GM23338 (cell line): ENCODE measurements at regions not wholly inside any gene's neighbourhood (a gene's known extent, or its start where the extent isn't known, plus 50 kb on each side); places are given as distances from the start of the nearest gene placed in this dataset.

ENCODE experiments used
- ATAC-seq: fragments of 200-7000 bp; cut with Tn5 transposase; 3 replicates; pipeline ENCODE4 v1.9.1; 2020
- DNase-seq: peaks from one replicate; pipeline ENCODE4 v3.0.0-alpha.2; 2015; ENCODE audit warnings: low spot score
- H2AFZ ChIP-seq: fragments of 200-600 bp; sonication (generic); 2 replicates; pipeline ENCODE4 v1.8.0; 2016; ENCODE audit warnings: antibody characterized with exemption, mild to moderate bottlenecking, moderate library complexity
- H3F3A ChIP-seq: fragments of 200-600 bp; sonication (generic); replicated peaks from 2 replicates; pipeline ENCODE4 v1.8.0; 2017; ENCODE audit warnings: antibody characterized with exemption, mixed run types, low read depth
- H3K27ac ChIP-seq: fragments of 200-600 bp; sonication (generic); 2 replicates; pipeline ENCODE4 v1.6.1; 2016; ENCODE audit warnings: low read depth
- H3K27me3 ChIP-seq: fragments of 200-600 bp; sonication (generic); 2 replicates; pipeline ENCODE4 v1.8.0; 2016; ENCODE audit warnings: mild to moderate bottlenecking, mixed run types, moderate library complexity; ENCODE audit not compliant: insufficient read depth
- H3K36me3 ChIP-seq: fragments of 200-600 bp; sonication (generic); 2 replicates; pipeline ENCODE4 v1.8.0; 2016; ENCODE audit warnings: mild to moderate bottlenecking; ENCODE audit not compliant: insufficient read depth
- H3K4me1 ChIP-seq: fragments of 200-600 bp; sonication (generic); 2 replicates; pipeline ENCODE4 v1.8.0; 2016; ENCODE audit warnings: mild to moderate bottlenecking, moderate library complexity; ENCODE audit not compliant: insufficient read depth
- H3K4me2 ChIP-seq: fragments of 200-600 bp; sonication (generic); 2 replicates; pipeline ENCODE4 v1.7.1; 2017; ENCODE audit warnings: mixed run types
- H3K4me3 ChIP-seq: fragments of 200-600 bp; sonication (generic); 2 replicates; pipeline ENCODE4 v1.6.1; 2016; ENCODE audit warnings: mixed run types
- H3K79me2 ChIP-seq: fragments of 200-600 bp; sonication (generic); replicated peaks from 2 replicates; pipeline ENCODE4 v1.8.0; 2017; ENCODE audit warnings: mild to moderate bottlenecking; ENCODE audit not compliant: insufficient read depth
- H3K9me2 ChIP-seq: fragments of 200-600 bp; sonication (generic); 2 replicates; pipeline ENCODE4 v1.8.0; 2017; ENCODE audit not compliant: insufficient read depth
- H4K20me1 ChIP-seq: fragments of 200-600 bp; sonication (generic); replicated peaks from 2 replicates; pipeline ENCODE4 v1.8.0; 2017; ENCODE audit warnings: mild to moderate bottlenecking; ENCODE audit not compliant: insufficient read depth
- H3K27ac Mint-ChIP-seq: 2 replicates; pipeline ENCODE4 v1.8.0; 2020; ENCODE audit warnings: inconsistent platforms, mild to moderate bottlenecking, moderate library complexity, mixed read lengths
- H3K27me3 Mint-ChIP-seq: 3 replicates; pipeline ENCODE4 v1.8.0; 2022; ENCODE audit warnings: low read depth, mild to moderate bottlenecking, moderate library complexity, mixed read lengths, inconsistent platforms; ENCODE audit not compliant: insufficient read depth, poor library complexity
- H3K36me3 Mint-ChIP-seq: 3 replicates; pipeline ENCODE4 v1.8.0; 2021; ENCODE audit warnings: low read depth, mild to moderate bottlenecking, inconsistent platforms, moderate library complexity, mixed read lengths
- H3K4me1 Mint-ChIP-seq: 3 replicates; pipeline ENCODE4 v1.8.0; 2020; ENCODE audit warnings: mild to moderate bottlenecking, inconsistent platforms, mixed read lengths
- H3K4me3 Mint-ChIP-seq: 3 replicates; pipeline ENCODE4 v1.8.0; 2021; ENCODE audit warnings: moderate library complexity, mild to moderate bottlenecking, inconsistent platforms, mixed read lengths
- H3K9me3 Mint-ChIP-seq: 3 replicates; pipeline ENCODE4 v1.8.0; 2020; ENCODE audit warnings: moderate library complexity, mild to moderate bottlenecking, inconsistent platforms, mixed read lengths
- CREB1 ChIP-seq: fragments of 250-450 bp; sonication (Bioruptor Pico); IDR thresholded peaks from 2 replicates; pipeline ENCODE4 v1.5.0; 2020; ENCODE audit warnings: low read depth, mild to moderate bottlenecking, moderate library complexity
- EZH2 ChIP-seq: fragments of 200-600 bp; sonication (generic); IDR thresholded peaks from one replicate; pipeline ENCODE4 v1.8.0; 2017; ENCODE audit warnings: antibody characterized with exemption, mild to moderate bottlenecking, low read depth; ENCODE audit not compliant: unreplicated experiment
- JUNB ChIP-seq: IDR thresholded peaks from one replicate; pipeline ENCODE4 v1.6.1; 2016; ENCODE audit warnings: antibody characterized with exemption; ENCODE audit not compliant: unreplicated experiment
- NANOG ChIP-seq: IDR thresholded peaks from 2 replicates; pipeline ENCODE4 v1.6.1; 2016; ENCODE audit warnings: antibody characterized with exemption, borderline replicate concordance
- STAT1 ChIP-seq: IDR thresholded peaks from one replicate; pipeline ENCODE4 v1.6.1; 2016; ENCODE audit warnings: antibody characterized with exemption; ENCODE audit not compliant: unreplicated experiment
- ZNF331 ChIP-seq: fragments of 250-450 bp; sonication (Bioruptor Pico); IDR thresholded peaks from 2 replicates; pipeline ENCODE4 v1.5.0; 2020; ENCODE audit warnings: low read depth, mild to moderate bottlenecking, moderate library complexity
- TF ChIP-seq, protein P1 (sequence below): IDR thresholded peaks from one replicate; pipeline ENCODE4 v1.6.1; 2018; ENCODE audit warnings: antibody characterized with exemption; ENCODE audit not compliant: unreplicated experiment
- TF ChIP-seq, protein P2 (sequence below), 2 experiments: fragments of 200-600 bp in 1 of 2; sonication (generic) in 1 of 2; conservative IDR thresholded peaks; 2 replicates each; pipeline versions ENCODE4 v1.5.1 to v1.6.1; 2016 to 2017; ENCODE audit warnings: antibody characterized with exemption in 2 of 2, low read depth in 2 of 2, mild to moderate bottlenecking in 2 of 2, moderate library complexity in 1 of 2
- TF ChIP-seq, protein P3 (sequence below): IDR thresholded peaks from 2 replicates; pipeline ENCODE4 v1.6.1; 2016; ENCODE audit warnings: antibody characterized with exemption

DNA sequence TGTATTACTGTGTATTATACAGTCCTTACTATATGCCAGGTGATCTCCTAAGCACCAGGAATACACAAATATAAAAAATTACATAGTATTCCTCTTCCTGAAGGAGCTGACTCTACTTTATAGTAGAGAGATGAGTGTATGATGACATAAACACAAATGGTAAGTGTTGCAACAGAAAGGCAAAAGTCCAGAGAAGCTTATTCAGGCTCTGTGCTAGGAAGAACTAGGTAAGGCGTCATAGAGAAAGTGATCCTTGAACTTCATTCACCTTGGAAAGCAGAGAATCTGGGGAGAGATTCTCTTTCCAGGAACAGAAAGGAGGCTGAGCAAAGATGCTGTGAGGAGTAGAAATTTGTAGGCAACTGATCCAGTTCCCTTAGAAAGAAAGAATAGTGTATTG lies 115.0 kb upstream of the KCNIP4 start (continued):
- TF ChIP-seq, protein P1, sequence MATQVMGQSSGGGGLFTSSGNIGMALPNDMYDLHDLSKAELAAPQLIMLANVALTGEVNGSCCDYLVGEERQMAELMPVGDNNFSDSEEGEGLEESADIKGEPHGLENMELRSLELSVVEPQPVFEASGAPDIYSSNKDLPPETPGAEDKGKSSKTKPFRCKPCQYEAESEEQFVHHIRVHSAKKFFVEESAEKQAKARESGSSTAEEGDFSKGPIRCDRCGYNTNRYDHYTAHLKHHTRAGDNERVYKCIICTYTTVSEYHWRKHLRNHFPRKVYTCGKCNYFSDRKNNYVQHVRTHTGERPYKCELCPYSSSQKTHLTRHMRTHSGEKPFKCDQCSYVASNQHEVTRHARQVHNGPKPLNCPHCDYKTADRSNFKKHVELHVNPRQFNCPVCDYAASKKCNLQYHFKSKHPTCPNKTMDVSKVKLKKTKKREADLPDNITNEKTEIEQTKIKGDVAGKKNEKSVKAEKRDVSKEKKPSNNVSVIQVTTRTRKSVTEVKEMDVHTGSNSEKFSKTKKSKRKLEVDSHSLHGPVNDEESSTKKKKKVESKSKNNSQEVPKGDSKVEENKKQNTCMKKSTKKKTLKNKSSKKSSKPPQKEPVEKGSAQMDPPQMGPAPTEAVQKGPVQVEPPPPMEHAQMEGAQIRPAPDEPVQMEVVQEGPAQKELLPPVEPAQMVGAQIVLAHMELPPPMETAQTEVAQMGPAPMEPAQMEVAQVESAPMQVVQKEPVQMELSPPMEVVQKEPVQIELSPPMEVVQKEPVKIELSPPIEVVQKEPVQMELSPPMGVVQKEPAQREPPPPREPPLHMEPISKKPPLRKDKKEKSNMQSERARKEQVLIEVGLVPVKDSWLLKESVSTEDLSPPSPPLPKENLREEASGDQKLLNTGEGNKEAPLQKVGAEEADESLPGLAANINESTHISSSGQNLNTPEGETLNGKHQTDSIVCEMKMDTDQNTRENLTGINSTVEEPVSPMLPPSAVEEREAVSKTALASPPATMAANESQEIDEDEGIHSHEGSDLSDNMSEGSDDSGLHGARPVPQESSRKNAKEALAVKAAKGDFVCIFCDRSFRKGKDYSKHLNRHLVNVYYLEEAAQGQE = no peak
- TF ChIP-seq JUNB = no peak
- TF ChIP-seq, protein P2, sequence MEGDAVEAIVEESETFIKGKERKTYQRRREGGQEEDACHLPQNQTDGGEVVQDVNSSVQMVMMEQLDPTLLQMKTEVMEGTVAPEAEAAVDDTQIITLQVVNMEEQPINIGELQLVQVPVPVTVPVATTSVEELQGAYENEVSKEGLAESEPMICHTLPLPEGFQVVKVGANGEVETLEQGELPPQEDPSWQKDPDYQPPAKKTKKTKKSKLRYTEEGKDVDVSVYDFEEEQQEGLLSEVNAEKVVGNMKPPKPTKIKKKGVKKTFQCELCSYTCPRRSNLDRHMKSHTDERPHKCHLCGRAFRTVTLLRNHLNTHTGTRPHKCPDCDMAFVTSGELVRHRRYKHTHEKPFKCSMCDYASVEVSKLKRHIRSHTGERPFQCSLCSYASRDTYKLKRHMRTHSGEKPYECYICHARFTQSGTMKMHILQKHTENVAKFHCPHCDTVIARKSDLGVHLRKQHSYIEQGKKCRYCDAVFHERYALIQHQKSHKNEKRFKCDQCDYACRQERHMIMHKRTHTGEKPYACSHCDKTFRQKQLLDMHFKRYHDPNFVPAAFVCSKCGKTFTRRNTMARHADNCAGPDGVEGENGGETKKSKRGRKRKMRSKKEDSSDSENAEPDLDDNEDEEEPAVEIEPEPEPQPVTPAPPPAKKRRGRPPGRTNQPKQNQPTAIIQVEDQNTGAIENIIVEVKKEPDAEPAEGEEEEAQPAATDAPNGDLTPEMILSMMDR (conservative IDR thresholded peaks at IDR 0.05; ENCODE audit: low read depth in 2 of 2) = no peak

DNA sequence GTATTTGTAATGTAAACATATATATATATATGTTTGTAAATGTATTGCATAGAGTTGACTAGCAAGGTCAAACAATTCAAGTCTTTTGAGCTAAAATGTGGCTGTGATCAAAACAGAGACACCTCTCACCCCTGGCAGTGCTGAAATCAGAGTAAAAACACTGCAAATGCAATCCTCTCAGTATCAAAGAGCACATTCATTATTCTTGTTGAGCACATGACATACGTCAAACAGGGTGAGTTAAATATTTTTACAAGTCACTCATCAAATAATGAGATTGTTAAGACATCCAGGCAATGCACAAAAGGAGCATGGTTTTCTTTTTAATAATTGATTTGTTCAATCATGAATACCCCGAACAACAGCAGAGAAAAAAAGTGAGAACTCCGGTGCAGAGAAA lies 114.1 kb upstream of the KCNIP4 start:
- H3K27me3 Mint-ChIP-seq = no peaks in the 10 kb centered on the region
- H3K36me3 Mint-ChIP-seq = peaks cover 4% of the 10 kb centered on the region; the same call in 1 of the 3 replicates
- no peak for TF ChIP-seq EZH2
- TF ChIP-seq STAT1 = no peak
- no peak for TF ChIP-seq NANOG
- TF ChIP-seq CREB1 (CRISPR knock-in tag) = no peak
- Histone ChIP-seq H3F3A (no peaks in the 10 kb centered on the region), H3K4me1 (no peaks in the 10 kb centered on the region), H3K4me3 (no peak overlapping the region), H3K4me2 (no peak overlapping the region), H4K20me1 (no peaks in the 10 kb centered on the region), H3K9me2 (peaks cover 12% of the 10 kb centered on the region), H3K27ac (no peak overlapping the region), H3K36me3 (no peaks in the 10 kb centered on the region), H3K27me3 (no peaks in the 10 kb centered on the region), H2AFZ (no peak overlapping the region), H3K79me2 (no peaks in the 10 kb centered on the region)
- ATAC-seq (no peak), DNase-seq (no peak)
- H3K27ac Mint-ChIP-seq = no peak overlapping the region
- H3K9me3 Mint-ChIP-seq = peaks cover 3% of the 10 kb centered on the region; the same call in 1 of the 3 replicates
- no peak overlapping the region for H3K4me3 Mint-ChIP-seq
- H3K4me1 Mint-ChIP-seq = no peaks in the 10 kb centered on the region

DNA sequence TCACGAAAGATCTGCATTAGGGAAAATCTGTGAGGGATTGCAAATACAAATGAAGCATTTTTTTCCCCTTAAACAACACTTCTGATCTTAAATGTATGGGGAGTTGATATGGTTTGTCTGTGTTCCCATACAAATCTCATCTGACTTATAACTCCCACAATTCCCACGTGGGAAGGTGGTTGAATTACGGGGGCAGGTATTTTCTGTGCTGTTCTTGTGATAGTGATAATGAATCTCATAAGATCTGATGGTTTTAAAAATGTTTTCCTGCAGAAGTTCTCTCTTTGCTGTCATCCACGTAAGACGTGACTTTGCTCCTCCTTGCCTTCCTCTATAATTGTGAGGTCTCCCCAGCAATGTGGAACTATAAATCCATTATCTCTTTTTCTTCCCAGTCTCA lies 107.4 kb upstream of the KCNIP4 start:
- Histone ChIP-seq H3K79me2 (no peaks in the 10 kb centered on the region), H3K36me3 (no peaks in the 10 kb centered on the region), H3K4me1 (no peaks in the 10 kb centered on the region), H3K27ac (no peak overlapping the region), H2AFZ (no peak overlapping the region), H3K9me2 (peaks cover 12% of the 10 kb centered on the region), H3K4me3 (no peak overlapping the region), H3F3A (no peaks in the 10 kb centered on the region), H3K27me3 (no peaks in the 10 kb centered on the region), H4K20me1 (no peaks in the 10 kb centered on the region), H3K4me2 (no peak overlapping the region)
- no peak for DNase-seq
- no peaks in the 10 kb centered on the region for H3K27me3 Mint-ChIP-seq
- peaks cover 3% of the 10 kb centered on the region; the same call in 1 of the 3 replicates for H3K9me3 Mint-ChIP-seq
- no peaks in the 10 kb centered on the region for H3K4me1 Mint-ChIP-seq
- no peak overlapping the region for H3K27ac Mint-ChIP-seq
- no peak for ATAC-seq
- H3K36me3 Mint-ChIP-seq = peaks cover 4% of the 10 kb centered on the region; the same call in 1 of the 3 replicates
- no peak overlapping the region for H3K4me3 Mint-ChIP-seq
- TF ChIP-seq, protein P3, sequence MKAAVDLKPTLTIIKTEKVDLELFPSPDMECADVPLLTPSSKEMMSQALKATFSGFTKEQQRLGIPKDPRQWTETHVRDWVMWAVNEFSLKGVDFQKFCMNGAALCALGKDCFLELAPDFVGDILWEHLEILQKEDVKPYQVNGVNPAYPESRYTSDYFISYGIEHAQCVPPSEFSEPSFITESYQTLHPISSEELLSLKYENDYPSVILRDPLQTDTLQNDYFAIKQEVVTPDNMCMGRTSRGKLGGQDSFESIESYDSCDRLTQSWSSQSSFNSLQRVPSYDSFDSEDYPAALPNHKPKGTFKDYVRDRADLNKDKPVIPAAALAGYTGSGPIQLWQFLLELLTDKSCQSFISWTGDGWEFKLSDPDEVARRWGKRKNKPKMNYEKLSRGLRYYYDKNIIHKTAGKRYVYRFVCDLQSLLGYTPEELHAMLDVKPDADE = no peak
- TF ChIP-seq ZNF331 = no peak
- TF ChIP-seq, protein P1 = no peak
